HG03520 (cell line): ENCODE measurements at regions not wholly inside any gene's neighbourhood (a gene's known extent, or its start where the extent isn't known, plus 50 kb on each side); places are given as distances from the start of the nearest gene placed in this dataset.
A peak's percentile ranks its signal among the peaks of the same experiment; 100 is the strongest.
"Not testable (repeated sequence)": the region's sequence is repeated elsewhere in the genome, so short reads cannot be mapped to it uniquely, and the experiment has no call there.

Experiments
- ATAC-seq: cut with Tn5 transposase; IDR thresholded peaks from one replicate; pipeline ENCODE4 v1.9.1; 2021; ENCODE audit warnings: mild to moderate bottlenecking, moderate library complexity; ENCODE audit not compliant: unreplicated experiment

GRCh38 chr5:108532129-108532445 lies 150.2 kb upstream of the FBXL17 start:
- ATAC-seq, result not testable (repeated sequence)

GRCh38 chr5:108531367-108532128 lies 149.7 kb upstream of the FBXL17 start:
- ATAC-seq, result no peak

GRCh38 chr5:108530706-108531105 lies 148.8 kb upstream of the FBXL17 start:
- ATAC-seq, result no peak

- no peak for ATAC-seq
Observed at GRCh38 chr5:108529381-108529780, 147.5 kb upstream of the FBXL17 start.

DNA sequence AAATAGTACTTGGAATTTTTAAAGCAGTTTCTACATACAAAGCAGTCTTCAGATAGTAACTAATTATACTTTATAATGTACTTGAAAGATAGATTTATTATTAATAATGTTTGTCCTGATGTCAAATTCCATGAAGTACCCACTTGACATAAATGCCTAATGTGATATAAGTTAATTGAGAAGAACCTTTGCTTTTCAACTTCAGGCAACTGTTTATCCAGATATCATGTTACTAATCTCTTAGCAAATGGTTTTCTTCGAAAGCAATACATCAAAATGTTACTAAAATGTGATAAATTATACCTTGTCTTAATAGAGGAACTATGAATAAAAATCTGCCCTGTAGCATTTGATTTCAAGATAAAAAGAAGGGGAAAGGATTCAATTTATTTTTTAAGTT lies 146.8 kb upstream of the FBXL17 start:
- no peak for ATAC-seq

DNA sequence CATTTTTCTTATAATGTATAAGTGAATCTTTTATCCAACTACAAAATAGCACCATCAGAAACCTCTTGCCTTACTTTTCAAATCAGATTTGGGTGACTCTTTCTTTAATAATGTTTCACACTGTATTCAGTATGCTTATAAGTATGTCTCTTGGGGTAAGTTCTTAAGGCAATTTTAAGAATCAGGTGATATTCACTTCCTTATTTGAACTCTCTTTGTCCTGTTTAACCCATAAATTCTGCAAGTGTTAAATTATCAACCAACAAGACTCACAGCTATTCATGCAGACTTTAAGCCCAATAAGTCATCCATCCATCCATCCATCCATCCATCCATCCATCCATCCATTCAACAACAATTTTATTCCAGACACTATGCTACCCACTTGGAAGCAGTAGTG lies 142.7 kb upstream of the FBXL17 start:
- no peak for ATAC-seq

DNA sequence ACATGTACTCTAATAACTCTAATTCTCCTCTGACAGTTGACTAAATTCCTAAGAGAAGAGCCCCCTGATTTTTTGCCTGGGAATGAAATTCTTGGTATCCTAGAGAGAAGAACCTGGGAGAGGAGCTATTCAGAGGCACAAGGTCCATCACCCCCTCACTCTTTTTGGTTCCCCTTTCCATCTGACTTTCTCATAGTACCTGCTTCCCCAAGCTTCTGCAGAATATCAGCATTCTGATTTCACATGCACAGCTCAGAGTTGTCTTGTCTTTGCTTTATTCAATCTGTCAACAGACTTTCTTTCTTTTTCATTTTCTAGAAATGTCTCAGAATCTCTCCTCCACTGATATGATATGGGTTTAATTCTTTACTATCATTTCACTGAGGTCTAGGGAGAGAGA lies 141.5 kb upstream of the FBXL17 start:
- no peak for ATAC-seq

GRCh38 chr5:108521841-108522506 lies 140.1 kb upstream of the FBXL17 start:
- ATAC-seq, result peak; percentile 33

- peak; percentile 91 for ATAC-seq
Observed at GRCh38 chr5:108521011-108521700, 139.3 kb upstream of the FBXL17 start.

DNA sequence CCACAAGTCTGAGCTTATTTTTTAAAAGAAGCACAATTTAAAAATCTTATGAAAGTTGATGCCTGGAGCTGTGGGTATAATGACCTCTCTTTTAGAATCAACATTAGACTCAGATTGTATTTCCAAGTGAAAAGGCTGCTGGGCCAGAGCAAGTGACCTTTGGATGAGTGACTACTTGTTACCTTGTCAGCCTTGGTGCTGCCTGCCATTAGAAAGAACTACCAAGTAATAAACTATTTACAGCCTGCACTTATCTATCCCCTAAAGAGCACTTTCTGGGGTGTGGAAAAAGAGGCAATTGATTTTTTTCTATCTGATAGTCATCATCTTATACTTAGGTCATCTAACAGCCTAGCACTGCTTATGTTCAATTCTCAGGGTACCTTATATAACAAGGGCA lies 134.9 kb upstream of the FBXL17 start:
- ATAC-seq, result no peak

- ATAC-seq, result no peak
Observed at GRCh38 chr5:108515517-108516105, 133.7 kb upstream of the FBXL17 start.

DNA sequence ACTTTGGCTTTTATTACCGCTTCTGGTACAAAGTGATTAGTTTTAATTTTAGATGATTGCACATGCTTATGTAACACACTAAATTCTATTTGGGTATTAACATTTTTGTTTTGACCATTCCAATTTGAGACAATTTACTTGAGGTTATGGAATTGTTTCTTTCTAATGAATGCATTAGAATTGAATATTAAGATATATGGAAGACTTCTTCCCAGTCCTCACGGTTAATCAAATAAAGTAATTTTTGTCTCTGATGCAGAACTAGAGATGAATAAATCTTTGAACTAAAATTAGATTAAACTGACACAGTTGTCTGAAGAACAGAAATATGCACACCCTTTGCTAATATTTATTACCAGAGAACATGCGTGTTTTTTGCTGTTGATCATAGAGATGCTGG lies 127.1 kb upstream of the FBXL17 start:
- no peak for ATAC-seq

- no peak for ATAC-seq
Observed at GRCh38 chr5:108507631-108508030, 125.7 kb upstream of the FBXL17 start.

DNA sequence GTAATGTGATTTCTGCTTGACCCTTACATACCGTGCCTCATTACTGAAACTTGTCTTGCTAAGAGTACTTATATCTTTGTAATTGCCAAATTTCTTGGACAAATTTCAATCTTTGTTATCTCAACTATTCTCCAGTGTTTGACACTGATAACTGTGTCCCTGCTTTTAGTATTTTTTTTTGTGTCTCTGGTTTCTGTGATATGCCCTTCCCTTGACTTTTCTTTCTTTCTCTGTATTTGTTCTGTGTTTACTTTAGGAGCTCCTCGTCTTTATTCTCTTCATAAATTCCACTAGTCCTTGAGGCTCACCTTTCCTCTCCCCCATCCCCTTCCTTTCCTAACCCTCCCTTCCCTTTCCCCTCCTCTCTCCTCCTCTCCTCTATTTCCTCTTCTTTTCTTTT lies 123.7 kb upstream of the FBXL17 start:
- no peak for ATAC-seq

DNA sequence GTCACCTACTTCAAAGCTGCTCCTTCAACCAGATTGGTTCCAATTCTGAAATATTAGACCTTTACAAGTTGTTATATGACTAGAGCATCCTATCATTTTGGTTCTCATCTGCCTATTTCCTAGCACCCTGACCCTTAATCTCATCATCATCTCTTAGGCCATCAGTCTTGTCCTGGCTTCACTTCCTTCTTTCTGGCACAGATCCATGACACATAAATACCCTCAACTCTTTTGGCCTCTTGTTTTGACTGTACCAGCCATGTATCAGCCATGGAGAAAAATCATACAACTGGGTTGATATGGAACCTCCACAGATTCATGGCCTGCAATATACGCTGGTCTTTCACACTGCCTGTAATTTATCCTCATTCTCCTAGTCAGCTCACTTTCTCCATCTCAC lies 123.1 kb upstream of the FBXL17 start:
- ATAC-seq, result no peak

GRCh38 chr5:108503986-108504385 lies 122.1 kb upstream of the FBXL17 start:
- ATAC-seq, result no peak

GRCh38 chr5:108495615-108496014 lies 113.7 kb upstream of the FBXL17 start:
- ATAC-seq, result not testable (repeated sequence)

DNA sequence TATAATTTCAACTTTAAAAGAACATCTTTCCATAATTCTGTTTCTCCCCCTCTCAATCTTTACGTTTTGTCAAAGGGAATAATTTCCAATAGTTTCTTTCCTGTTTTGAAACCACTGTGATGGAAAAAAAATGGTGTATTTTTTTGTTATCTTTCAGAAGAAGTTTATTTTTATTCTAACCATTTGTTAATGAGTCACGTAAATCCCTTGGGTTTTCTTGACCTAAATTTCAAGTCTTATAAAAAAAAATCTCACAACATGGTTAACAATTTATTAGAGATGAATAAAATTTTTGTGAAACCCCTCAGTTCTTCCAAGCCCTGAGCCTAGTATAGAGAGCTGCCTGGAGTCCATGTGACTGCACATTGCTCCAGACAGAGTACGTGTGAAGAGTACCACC lies 106.1 kb upstream of the FBXL17 start:
- no peak for ATAC-seq

DNA sequence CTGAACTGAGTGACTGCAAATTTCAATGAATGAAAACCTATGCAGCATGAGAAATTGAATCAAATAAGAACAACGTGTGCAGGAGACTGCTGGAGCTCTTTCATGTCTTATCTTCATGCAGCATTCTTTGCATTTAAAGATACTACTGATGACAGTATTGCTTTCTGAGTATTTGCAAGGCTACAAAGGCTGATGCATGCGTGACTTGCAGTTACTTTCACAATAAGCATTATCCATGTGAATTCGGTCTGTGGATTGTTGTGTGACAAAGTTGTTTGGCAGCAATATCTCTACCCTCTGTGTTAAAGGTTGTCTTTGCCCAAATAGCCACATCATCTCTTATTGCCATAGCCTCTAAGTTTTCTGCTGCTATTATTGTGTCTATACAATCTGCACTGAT lies 102.1 kb upstream of the FBXL17 start:
- ATAC-seq, result no peak

- peak; percentile 50 for ATAC-seq
Observed at GRCh38 chr5:108481355-108481931, 99.5 kb upstream of the FBXL17 start.

DNA sequence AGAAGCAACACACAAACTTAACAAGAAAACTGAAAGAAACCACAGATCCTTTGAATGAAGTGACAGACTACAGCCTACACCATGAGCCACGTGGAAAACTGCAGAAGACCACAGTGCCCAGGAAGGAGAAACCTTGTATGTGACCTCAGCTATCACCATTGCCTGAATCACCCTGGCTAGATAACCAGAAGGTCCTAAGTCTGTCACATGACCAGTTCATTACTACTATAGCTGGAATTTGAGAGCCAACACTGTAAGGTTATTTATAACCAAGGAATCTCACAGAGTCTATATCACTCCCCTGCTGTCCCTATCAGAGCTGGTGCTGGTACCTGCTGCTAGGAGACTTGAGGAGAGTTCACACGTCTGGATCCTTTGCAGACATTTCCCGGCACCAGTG lies 90.3 kb upstream of the FBXL17 start:
- no peak for ATAC-seq
